ENCODE measurements at regions not wholly inside any gene's neighbourhood (a gene's known extent, or its start where the extent isn't known, plus 50 kb on each side); places are given as distances from the start of the nearest gene placed in this dataset.

DNA sequence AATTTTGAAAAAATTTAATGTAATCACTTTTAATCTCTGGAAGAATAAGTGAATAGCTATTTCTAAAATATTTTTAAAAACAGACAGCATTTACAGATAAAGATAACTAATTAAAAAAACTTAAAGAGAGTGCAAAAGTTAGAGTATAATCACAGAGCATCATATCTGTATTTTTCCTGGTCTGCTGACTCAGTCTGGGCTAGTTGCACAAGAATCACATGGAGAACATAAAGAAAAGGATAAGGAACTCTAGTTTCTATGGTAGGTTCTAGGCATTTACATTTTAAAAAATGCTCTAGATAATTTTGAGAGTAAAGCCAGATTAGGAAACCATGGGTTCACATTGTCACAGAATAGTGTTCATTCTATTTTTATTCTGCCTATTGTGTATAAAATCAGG lies 347.4 kb downstream of the PSAT1 start:
- TF ChIP-seq, protein P1, sequence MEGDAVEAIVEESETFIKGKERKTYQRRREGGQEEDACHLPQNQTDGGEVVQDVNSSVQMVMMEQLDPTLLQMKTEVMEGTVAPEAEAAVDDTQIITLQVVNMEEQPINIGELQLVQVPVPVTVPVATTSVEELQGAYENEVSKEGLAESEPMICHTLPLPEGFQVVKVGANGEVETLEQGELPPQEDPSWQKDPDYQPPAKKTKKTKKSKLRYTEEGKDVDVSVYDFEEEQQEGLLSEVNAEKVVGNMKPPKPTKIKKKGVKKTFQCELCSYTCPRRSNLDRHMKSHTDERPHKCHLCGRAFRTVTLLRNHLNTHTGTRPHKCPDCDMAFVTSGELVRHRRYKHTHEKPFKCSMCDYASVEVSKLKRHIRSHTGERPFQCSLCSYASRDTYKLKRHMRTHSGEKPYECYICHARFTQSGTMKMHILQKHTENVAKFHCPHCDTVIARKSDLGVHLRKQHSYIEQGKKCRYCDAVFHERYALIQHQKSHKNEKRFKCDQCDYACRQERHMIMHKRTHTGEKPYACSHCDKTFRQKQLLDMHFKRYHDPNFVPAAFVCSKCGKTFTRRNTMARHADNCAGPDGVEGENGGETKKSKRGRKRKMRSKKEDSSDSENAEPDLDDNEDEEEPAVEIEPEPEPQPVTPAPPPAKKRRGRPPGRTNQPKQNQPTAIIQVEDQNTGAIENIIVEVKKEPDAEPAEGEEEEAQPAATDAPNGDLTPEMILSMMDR (IDR thresholded peaks at IDR 0.05), result no peak
- TF ChIP-seq EP300 (IDR thresholded peaks at IDR 0.05) (no peak), POLR2A (IDR thresholded peaks at IDR 0.05) (no peak)

Data from stomach (tissue), 4 donors.